ENCODE measurements at regions not wholly inside any gene's neighbourhood (a gene's known extent, or its start where the extent isn't known, plus 50 kb on each side); places are given as distances from the start of the nearest gene placed in this dataset.

DNA sequence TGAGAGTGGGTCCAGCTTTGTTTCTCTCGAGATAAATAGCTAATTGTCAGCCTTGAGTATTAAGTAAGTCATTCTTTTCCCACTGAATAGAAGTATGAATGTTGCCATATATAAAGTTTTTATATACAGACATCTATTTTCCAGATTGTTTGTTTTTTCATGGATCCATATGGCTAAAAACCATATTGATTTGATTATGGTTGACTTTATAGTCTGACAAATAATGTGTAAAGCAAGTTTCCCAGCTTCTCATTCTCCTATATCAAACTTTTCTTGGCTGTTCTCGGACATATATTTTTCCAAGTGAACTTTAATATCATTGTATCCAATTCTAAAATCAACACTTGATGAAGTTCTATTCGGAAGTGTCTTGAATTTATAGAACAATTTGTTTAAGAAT is 352.4 kb upstream of the MEOX2 start:
- TF ChIP-seq, protein P1, sequence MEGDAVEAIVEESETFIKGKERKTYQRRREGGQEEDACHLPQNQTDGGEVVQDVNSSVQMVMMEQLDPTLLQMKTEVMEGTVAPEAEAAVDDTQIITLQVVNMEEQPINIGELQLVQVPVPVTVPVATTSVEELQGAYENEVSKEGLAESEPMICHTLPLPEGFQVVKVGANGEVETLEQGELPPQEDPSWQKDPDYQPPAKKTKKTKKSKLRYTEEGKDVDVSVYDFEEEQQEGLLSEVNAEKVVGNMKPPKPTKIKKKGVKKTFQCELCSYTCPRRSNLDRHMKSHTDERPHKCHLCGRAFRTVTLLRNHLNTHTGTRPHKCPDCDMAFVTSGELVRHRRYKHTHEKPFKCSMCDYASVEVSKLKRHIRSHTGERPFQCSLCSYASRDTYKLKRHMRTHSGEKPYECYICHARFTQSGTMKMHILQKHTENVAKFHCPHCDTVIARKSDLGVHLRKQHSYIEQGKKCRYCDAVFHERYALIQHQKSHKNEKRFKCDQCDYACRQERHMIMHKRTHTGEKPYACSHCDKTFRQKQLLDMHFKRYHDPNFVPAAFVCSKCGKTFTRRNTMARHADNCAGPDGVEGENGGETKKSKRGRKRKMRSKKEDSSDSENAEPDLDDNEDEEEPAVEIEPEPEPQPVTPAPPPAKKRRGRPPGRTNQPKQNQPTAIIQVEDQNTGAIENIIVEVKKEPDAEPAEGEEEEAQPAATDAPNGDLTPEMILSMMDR (IDR thresholded peaks at IDR 0.05; ENCODE audit: low read depth, low read length), result no peak
- DNase-seq (ENCODE audit: extremely low read depth, low read depth), result no peak

DNA sequence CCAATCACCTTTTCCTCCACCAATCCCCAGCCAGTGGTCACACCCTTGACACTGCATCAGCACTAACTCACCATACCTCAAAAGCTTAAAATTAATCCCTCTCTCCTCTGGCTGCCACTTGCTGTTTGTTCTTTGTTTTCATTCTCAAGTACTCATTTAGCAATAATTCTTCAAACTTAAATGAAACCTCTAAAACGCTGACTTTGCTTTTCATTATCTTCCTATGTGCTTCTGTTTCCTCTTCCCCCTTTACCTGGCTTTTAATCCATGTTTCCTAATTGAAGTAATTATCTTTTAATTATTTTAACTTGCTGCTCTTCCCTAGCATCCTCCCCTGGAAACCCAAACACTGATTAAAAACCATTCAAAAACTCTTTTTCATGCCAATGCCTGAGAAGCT is 348.9 kb upstream of the MEOX2 start:
- TF ChIP-seq, protein P1 (IDR thresholded peaks at IDR 0.05; ENCODE audit: low read depth, low read length), result no peak
- DNase-seq (ENCODE audit: extremely low read depth, low read depth), result no peak

DNA sequence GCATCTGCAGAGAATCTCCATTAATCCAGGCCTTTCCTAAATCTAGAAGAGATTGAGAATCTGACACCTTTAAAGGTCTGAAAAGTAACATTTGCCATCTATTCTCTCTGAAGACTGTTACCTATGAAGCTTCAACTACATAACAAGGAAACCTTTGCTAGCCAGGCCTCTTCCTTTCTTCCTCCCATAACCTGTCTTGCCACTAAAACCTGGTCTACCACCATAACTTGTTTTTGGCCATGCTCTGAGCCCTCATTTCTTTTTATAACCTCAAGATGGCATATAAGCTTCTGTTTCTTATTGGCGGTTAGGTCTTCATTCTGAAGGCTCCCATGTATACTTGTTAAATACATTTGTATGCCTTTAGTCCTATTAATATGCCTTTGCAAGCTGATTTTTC is 348.4 kb upstream of the MEOX2 start:
- DNase-seq (ENCODE audit: extremely low read depth, low read depth), result no peak
- TF ChIP-seq, protein P1 (IDR thresholded peaks at IDR 0.05; ENCODE audit: low read depth, low read length), result no peak

DNA sequence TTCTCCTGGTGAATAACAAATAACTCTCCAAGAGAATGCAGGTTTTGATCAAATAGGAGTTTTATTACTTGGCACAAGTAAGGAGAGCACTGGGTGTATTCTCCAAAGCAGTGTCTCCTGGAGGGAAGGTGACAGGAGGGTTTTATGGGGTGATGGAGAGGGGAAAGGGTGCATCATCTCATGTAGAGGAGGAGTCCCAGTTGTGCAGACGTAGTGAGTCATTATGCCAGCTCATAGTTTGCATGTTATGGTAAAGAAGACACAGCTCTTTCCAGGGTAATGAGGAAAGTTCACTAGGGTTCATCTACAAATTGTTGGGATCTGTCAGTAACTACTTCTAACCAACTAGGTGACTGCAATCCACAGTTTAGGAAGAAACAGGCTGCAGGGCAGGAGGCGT is 347.9 kb upstream of the MEOX2 start:
- TF ChIP-seq, protein P1 (IDR thresholded peaks at IDR 0.05; ENCODE audit: low read depth, low read length), result no peak

DNA sequence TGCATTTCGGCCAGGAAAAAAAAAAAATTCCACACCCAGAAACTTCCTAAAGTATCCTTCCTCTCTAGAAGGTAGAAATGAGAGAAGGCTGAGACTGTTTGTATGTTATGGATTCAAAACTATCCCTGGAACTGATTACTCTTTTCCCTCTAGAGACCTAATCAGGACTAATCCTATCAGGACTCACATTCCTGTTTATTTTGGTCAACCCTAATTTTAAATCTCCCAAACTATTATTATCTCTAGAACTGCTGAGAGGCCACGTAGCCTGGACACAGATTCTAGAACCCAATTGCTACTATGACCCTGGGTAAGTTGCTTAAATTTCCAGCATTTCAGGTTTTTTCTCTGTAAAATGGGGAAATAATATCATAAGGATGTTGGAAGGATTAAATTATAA is 346.8 kb upstream of the MEOX2 start:
- TF ChIP-seq, protein P1 (IDR thresholded peaks at IDR 0.05; ENCODE audit: low read depth, low read length), result no peak
- no peak for DNase-seq (ENCODE audit: extremely low read depth, low read depth)

More for the DNA sequence above, 347.9 kb upstream of the MEOX2 start:
- DNase-seq (ENCODE audit: extremely low read depth, low read depth), result no peak

DNA sequence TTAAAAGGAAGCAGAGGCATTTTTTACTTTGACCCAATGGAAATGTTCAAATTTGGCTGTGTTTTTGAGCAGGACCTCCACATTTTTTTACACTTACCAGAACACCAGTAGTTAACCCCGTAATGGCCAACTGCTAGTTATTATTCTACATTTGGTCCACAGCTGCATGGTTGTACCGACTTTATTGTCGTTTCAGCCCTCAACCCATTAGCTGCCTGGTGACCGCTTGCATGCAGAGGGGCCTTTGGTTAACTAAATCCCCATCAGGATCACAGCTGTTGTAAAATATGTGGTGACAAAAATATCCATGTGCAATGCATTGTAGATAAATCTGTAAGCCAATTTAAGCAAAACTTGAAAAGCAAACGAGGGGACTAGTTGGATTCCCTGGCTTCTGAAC is 342.2 kb upstream of the MEOX2 start:
- DNase-seq (ENCODE audit: extremely low read depth, low read depth), result no peak
- TF ChIP-seq, protein P1 (IDR thresholded peaks at IDR 0.05; ENCODE audit: low read depth, low read length), result no peak

DNA sequence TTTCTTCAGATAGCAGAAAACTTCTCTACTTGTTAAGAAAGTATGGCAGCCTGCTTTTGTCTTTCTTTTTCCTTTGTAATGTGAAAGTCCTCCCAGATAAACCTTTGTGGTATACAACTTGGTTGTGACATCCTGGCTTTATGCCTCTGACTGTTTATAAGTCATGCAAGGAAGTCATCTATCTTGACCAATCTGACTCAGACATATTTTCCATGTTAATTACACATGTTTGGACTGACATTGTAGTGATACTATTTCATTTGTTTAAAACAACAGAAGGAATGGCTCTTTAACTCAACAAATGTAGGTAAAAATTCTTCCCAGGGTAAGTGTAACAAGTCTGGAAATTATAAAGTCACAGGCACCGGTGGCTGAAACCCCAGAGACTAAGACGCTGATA is 341.6 kb upstream of the MEOX2 start:
- TF ChIP-seq, protein P1 (IDR thresholded peaks at IDR 0.05; ENCODE audit: low read depth, low read length), result no peak
- peak; percentile 76 for DNase-seq (ENCODE audit: extremely low read depth, low read depth)
